HG02610 (cell line): ENCODE measurements at regions not wholly inside any gene's neighbourhood (a gene's known extent, or its start where the extent isn't known, plus 50 kb on each side); places are given as distances from the start of the nearest gene placed in this dataset.

Experiments
- ATAC-seq: cut with Tn5 transposase; IDR thresholded peaks from one replicate; pipeline ENCODE4 v1.9.1; 2021; ENCODE audit warnings: mild to moderate bottlenecking, moderate library complexity; ENCODE audit not compliant: unreplicated experiment

GRCh38 chr9:116095403-116095802, 58.2 kb upstream of the PAPPA start:
- no peak for ATAC-seq

DNA sequence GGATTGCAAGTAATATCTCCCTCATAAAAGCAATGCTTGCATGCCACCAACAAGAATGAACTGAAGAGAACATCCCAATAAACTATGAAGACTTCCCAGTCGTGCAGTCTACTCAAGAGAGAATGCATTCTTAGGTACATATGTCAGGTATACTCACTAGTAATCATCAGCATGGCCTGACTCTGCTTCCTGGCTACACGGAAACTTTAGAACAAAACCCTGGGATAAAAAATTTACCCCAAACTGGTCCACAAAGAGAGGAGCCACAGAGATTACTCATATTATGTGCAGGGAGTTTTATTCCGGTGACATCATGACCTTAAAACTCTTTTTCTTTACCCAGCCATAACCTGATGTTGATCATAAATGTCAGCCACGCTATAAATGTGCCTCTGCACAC, 57.5 kb upstream of the PAPPA start:
- no peak for ATAC-seq

- no peak for ATAC-seq
Measured at GRCh38 chr9:116096853-116097252, 56.7 kb upstream of the PAPPA start.

- no peak for ATAC-seq
Measured at GRCh38 chr9:116098476-116098875, 55.1 kb upstream of the PAPPA start.

DNA sequence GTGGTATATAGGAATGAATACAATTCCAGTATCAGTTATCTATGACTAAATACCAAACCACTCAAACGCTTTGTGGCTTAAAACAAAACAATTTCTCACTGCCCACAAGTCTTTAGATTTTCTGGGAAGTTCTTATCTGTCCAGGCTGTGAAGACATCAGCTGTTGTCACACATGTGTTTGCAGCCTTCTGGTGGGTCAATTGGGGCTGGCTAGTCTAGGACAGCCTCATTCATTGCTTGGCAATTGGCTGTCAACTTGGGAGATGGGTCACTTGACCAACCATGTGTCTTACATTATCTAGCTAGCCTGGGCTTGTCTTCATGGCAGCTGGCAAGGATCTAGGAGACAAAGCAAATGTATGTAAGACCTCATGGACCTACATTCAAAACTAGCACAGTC, 53.8 kb upstream of the PAPPA start:
- ATAC-seq: no peak

- no peak for ATAC-seq
Measured at GRCh38 chr9:116100711-116101121, 52.9 kb upstream of the PAPPA start.

DNA sequence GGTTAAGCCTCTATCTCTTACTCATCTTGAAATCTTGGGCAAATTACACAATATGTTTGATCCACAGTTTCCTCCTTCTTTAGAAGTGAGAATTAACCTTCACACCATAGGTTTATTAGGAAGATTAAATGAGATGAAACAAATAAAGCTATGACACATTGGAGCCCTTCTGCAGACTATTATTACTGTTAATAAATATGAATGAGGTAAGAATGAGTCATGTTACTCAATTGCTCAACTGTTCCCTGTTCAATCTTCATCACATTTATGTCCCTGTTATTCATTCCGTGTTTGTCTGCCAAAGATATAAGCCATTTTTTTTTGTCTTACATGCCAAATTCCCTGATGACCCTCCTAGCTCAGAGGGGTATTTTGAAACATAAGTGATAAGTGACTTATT, 52.1 kb upstream of the PAPPA start:
- ATAC-seq: no peak

GRCh38 chr9:116102596-116102995, 51.0 kb upstream of the PAPPA start:
- no peak for ATAC-seq
